ENCODE measurements at regions not wholly inside any gene's neighbourhood (a gene's known extent, or its start where the extent isn't known, plus 50 kb on each side); places are given as distances from the start of the nearest gene placed in this dataset.

GRCh38 chr13:33994198-33994597 is 176.2 kb downstream of the RFC3 start:
- no peaks in the 10 kb centered on the region for H3K36me3 Mint-ChIP-seq
- H3K4me2 ChIP-seq (replicated peaks; ENCODE audit: extremely low read depth, low read length, poor library complexity, severe bottlenecking): no peak overlapping the region
- H3K4me3 Mint-ChIP-seq: no peak overlapping the region
- peaks cover 0 to 3% (median 0%) of the 10 kb centered on the region in 3 donors for H3K27me3 Mint-ChIP-seq (ENCODE audit: low read depth in 3 of 3)
- no peak overlapping the region for H2AFZ ChIP-seq (ENCODE audit: insufficient read depth, low read depth, low read length, poor library complexity, severe bottlenecking)
- peaks cover 0 to 3% of the 10 kb centered on the region in 2 donors for H3K9me3 ChIP-seq (replicated peaks in 1 of 2; ENCODE audit: control insufficient read depth in 1 of 2, insufficient read depth in 1 of 2, low read length in 2 of 2)
- H4K20me1 ChIP-seq (ENCODE audit: insufficient read depth, low read length): no peaks in the 10 kb centered on the region
- no peak overlapping the region for H3K27ac Mint-ChIP-seq
- H3K36me3 ChIP-seq (replicated peaks in 1 of 2; ENCODE audit: control insufficient read depth in 1 of 2, insufficient read depth in 2 of 2, low read length in 2 of 2): no peaks in the 10 kb centered on the region
- H3K79me2 ChIP-seq (ENCODE audit: insufficient read depth, low read length): no peaks in the 10 kb centered on the region
- H3K4me1 ChIP-seq (ENCODE audit: control insufficient read depth in 1 of 2, insufficient read depth in 2 of 2, low read length in 2 of 2): no peaks in the 10 kb centered on the region
- H3K9ac ChIP-seq (ENCODE audit: insufficient read depth, low read length, poor library complexity, severe bottlenecking): no peak overlapping the region
- no peak for TF ChIP-seq CTCF (IDR thresholded peaks at IDR 0.05)
- DNase-seq: no peak
- no peaks in the 10 kb centered on the region for H3K4me1 Mint-ChIP-seq
- no peak overlapping the region for H3K4me3 ChIP-seq (replicated peaks in 1 of 3; ENCODE audit: low read depth in 2 of 3, low read length in 3 of 3)
- H3K27ac ChIP-seq (ENCODE audit: low read depth in 1 of 2, low read length in 2 of 2): no peak overlapping the region
- H3K27me3 ChIP-seq (ENCODE audit: control insufficient read depth in 2 of 2, insufficient read depth in 2 of 2, low read length in 2 of 2): no peaks in the 10 kb centered on the region
- intact Hi-C loops (cut with micrococcal nuclease): no loop called here
- H3K9me3 Mint-ChIP-seq: peaks cover 0 to 5% (median 2%) of the 10 kb centered on the region in 7 donors
- WGBS (ENCODE audit: insufficient coverage): no CpG with 5 or more reads among the region's 3 CpGs

- peak overlapping the region in 1 of 7 donors; percentile 35 for H3K27ac Mint-ChIP-seq
- Histone ChIP-seq H3K27me3 (ENCODE audit: control insufficient read depth in 2 of 2, insufficient read depth in 2 of 2, low read length in 2 of 2) (no peaks in the 10 kb centered on the region), H3K4me2 (replicated peaks; ENCODE audit: extremely low read depth, low read length, poor library complexity, severe bottlenecking) (no peak overlapping the region), H3K4me1 (ENCODE audit: control insufficient read depth in 1 of 2, insufficient read depth in 2 of 2, low read length in 2 of 2) (no peaks in the 10 kb centered on the region), H4K20me1 (ENCODE audit: insufficient read depth, low read length) (no peaks in the 10 kb centered on the region), H3K27ac (ENCODE audit: low read depth in 1 of 2, low read length in 2 of 2) (no peak overlapping the region), H3K79me2 (ENCODE audit: insufficient read depth, low read length) (no peaks in the 10 kb centered on the region), H3K4me3 (replicated peaks in 1 of 3; ENCODE audit: low read depth in 2 of 3, low read length in 3 of 3) (no peak overlapping the region), H3K9ac (ENCODE audit: insufficient read depth, low read length, poor library complexity, severe bottlenecking) (no peak overlapping the region), H3K9me3 (replicated peaks in 1 of 2; ENCODE audit: control insufficient read depth in 1 of 2, insufficient read depth in 1 of 2, low read length in 2 of 2) (peaks cover 0 to 3% of the 10 kb centered on the region in 2 donors), H3K36me3 (replicated peaks in 1 of 2; ENCODE audit: control insufficient read depth in 1 of 2, insufficient read depth in 2 of 2, low read length in 2 of 2) (no peaks in the 10 kb centered on the region), H2AFZ (ENCODE audit: insufficient read depth, low read depth, low read length, poor library complexity, severe bottlenecking) (no peak overlapping the region)
- peaks cover 0 to 3% (median 0%) of the 10 kb centered on the region in 3 donors for H3K27me3 Mint-ChIP-seq (ENCODE audit: low read depth in 3 of 3)
- no peak for TF ChIP-seq CTCF (IDR thresholded peaks at IDR 0.05)
- no peaks in the 10 kb centered on the region for H3K36me3 Mint-ChIP-seq
- intact Hi-C loops (cut with micrococcal nuclease): no loop called here
- peaks cover 0 to 5% (median 2%) of the 10 kb centered on the region in 7 donors for H3K9me3 Mint-ChIP-seq
- H3K4me1 Mint-ChIP-seq: no peaks in the 10 kb centered on the region
- 100% methylated on average over 2 of the region's 4 CpGs for WGBS (ENCODE audit: insufficient coverage)
- H3K4me3 Mint-ChIP-seq: no peak overlapping the region
- DNase-seq: no peak
Observed at GRCh38 chr13:33994826-33995502, 177.0 kb downstream of the RFC3 start.
